Heart left ventricle (tissue), 16 donors: ENCODE measurements at regions not wholly inside any gene's neighbourhood (a gene's known extent, or its start where the extent isn't known, plus 50 kb on each side); places are given as distances from the start of the nearest gene placed in this dataset.

Experiments
- ATAC-seq, 4 donors: fragments of 200-7000 bp; cut with Tn5 transposase; one replicate each; pipeline ENCODE4 v1.9.1; 2020 to 2022; ENCODE audit warnings: moderate library complexity in 4 of 4, mild to moderate bottlenecking in 3 of 4, moderate number of reproducible peaks in 1 of 4
- DNase-seq, 5 donors: peaks; one replicate each; pipeline ENCODE4 v3.0.0-alpha.2; 2020
- H3K27ac ChIP-seq, 12 donors: fragments of 200-600 bp; sonication (generic) in 4 of 12; one replicate each; pipeline versions ENCODE4 v1.5.0 to v1.8.0; 2016 to 2022; ENCODE audit warnings: mild to moderate bottlenecking in 2 of 12
- H3K27me3 ChIP-seq, 9 donors: fragments of 200-600 bp; sonication (generic) in 2 of 9; one replicate each; pipeline versions ENCODE4 v1.5.1 to v1.8.0; 2016 to 2022; ENCODE audit warnings: mild to moderate bottlenecking in 3 of 9
- H3K36me3 ChIP-seq, 9 donors: fragments of 200-600 bp; sonication (generic) in 2 of 9; one replicate each; pipeline versions ENCODE4 v1.5.0 to v1.8.0; 2018 to 2022; ENCODE audit warnings: mild to moderate bottlenecking in 2 of 9
- H3K4me1 ChIP-seq, 12 donors: fragments of 200-600 bp; sonication (generic) in 4 of 12; one replicate each; pipeline versions ENCODE4 v1.5.0 to v1.8.0; 2016 to 2022; ENCODE audit warnings: mild to moderate bottlenecking in 3 of 12
- H3K4me3 ChIP-seq, 12 donors: fragments of 200-600 bp; sonication (generic) in 4 of 12; one replicate each; pipeline versions ENCODE4 v1.5.0 to v1.8.0; 2017 to 2022; ENCODE audit warnings: mild to moderate bottlenecking in 9 of 12, moderate library complexity in 4 of 12
- H3K9me3 ChIP-seq, 12 donors: fragments of 200-600 bp; sonication (generic) in 4 of 12; one replicate each; pipeline versions ENCODE4 v1.5.0 to v1.8.0; 2016 to 2022; ENCODE audit warnings: mild to moderate bottlenecking in 1 of 12
- POLR2A ChIP-seq, 2 donors: fragments of 450-650 bp; IDR thresholded peaks; one replicate each; pipeline ENCODE4 v1.6.1; 2017; ENCODE audit warnings: antibody characterized with exemption in 2 of 2, mild to moderate bottlenecking in 2 of 2, moderate library complexity in 2 of 2
- WGBS, 4 donors: extraction: QIAGEN DNeasy Blood & Tissue Kit in 2 of 4; methylation state at CpG; one replicate each; pipeline versions ENCODE4 v1.1.5 to v1.1.7; 2013 to 2018; 5-methylcytosine and 5-hydroxymethylcytosine counted together
- intact Hi-C, 10 donors: fragments of 100-400 bp; cut with DNase I; formaldehyde crosslinking; loops; one replicate each; pipeline versions ENCODE4 v1.11.1 to v1.14.2; 2022
- TF ChIP-seq, protein P1 (sequence below), 12 donors: fragments of 200-600 bp; sonication (generic) in 4 of 12; IDR thresholded peaks; one replicate each; pipeline versions ENCODE4 v1.5.0 to v1.8.0; 2018 to 2022; ENCODE audit warnings: antibody characterized with exemption in 12 of 12, mild to moderate bottlenecking in 5 of 12
- donor health status: ischemic (EF 13 %, LVEDD 7.1; RV severe dilation, severe dysfunction).
- donor health status: healthy with polysubstance abuse.
- donor health status: DM: no; HTN: yes; CAD: no.
- donor health status: DM: no; HTN: no; CAD: no.
- donor health status: ischemic (EF 25% LVEDD 6.9; RV normal size, moderate dysfunction).
- donor health status: ischemic (EF 25% LVEDD 5.7; RV mildly dilated, moderate dysfunction).
- donor health status: healthy.
- donor health status: DM: yes; HTN: yes; CAD: no.
- donor health status: ischemic (EF 35%, LVEDD 5.7; RV mildly dilated, moderate dysfunction).
- donor health status: nonischemic (EF 11% LVEDD 7.7; RV severe dilation, severe dysfunction).
- donor health status: DM: yes; HTN: yes; CAD: no.
- donor health status: PGD.
- donor health status: ischemic (EF 29% LVEDD 5.4; RV normal size, mild dysfunction).
- donor health status: nonischemic (EF 23%, LVEDD 6.1; RV moderate dilation, normal function).

- H3K9me3 ChIP-seq: peaks cover 0 to 7% (median 2%) of the 10 kb centered on the region in 12 donors
- H3K36me3 ChIP-seq: no peaks in the 10 kb centered on the region
- ATAC-seq (no peak), DNase-seq (no peak)
- no peak overlapping the region for H3K4me3 ChIP-seq
- H3K27me3 ChIP-seq: peaks cover 0 to 4% (median 0%) of the 10 kb centered on the region in 9 donors
- TF ChIP-seq, protein P1, sequence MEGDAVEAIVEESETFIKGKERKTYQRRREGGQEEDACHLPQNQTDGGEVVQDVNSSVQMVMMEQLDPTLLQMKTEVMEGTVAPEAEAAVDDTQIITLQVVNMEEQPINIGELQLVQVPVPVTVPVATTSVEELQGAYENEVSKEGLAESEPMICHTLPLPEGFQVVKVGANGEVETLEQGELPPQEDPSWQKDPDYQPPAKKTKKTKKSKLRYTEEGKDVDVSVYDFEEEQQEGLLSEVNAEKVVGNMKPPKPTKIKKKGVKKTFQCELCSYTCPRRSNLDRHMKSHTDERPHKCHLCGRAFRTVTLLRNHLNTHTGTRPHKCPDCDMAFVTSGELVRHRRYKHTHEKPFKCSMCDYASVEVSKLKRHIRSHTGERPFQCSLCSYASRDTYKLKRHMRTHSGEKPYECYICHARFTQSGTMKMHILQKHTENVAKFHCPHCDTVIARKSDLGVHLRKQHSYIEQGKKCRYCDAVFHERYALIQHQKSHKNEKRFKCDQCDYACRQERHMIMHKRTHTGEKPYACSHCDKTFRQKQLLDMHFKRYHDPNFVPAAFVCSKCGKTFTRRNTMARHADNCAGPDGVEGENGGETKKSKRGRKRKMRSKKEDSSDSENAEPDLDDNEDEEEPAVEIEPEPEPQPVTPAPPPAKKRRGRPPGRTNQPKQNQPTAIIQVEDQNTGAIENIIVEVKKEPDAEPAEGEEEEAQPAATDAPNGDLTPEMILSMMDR (IDR thresholded peaks at IDR 0.05): no peak
- TF ChIP-seq POLR2A (IDR thresholded peaks at IDR 0.05): no peak
- H3K27ac ChIP-seq: no peak overlapping the region
- intact Hi-C loops: no loop called here
- H3K4me1 ChIP-seq: no peaks in the 10 kb centered on the region
- WGBS, 4 donors: 40 to 55% (median 48%) methylated on average over 2 of the region's 2 CpGs
Observed at GRCh38 chr9:86676396-86676795, 270.9 kb downstream of the GAS1 start.

DNA sequence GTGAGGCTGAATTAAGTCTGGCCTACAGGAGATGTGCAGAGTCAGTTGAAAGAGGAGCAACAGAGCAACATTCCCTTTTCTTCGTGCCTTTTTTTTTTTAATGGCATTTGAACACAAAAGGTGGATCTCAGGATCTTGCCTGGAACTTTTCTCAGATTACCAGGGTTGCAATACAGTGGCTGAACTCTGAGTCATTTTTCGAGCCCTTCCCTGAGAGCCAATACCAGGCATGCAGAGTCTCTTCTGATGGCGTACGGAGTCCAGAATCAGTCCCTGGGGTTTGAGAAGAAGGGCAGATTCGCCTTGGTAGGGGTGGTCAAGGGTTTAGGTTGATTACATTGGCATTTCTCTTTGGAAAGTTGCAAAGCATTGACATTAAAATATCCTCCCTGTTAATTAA is 271.5 kb downstream of the GAS1 start:
- no peaks in the 10 kb centered on the region for H3K4me1 ChIP-seq
- no peaks in the 10 kb centered on the region for H3K36me3 ChIP-seq
- TF ChIP-seq POLR2A (IDR thresholded peaks at IDR 0.05): no peak
- TF ChIP-seq, protein P1 (IDR thresholded peaks at IDR 0.05): no peak
- H3K9me3 ChIP-seq: peaks cover 0 to 12% (median 6%) of the 10 kb centered on the region in 12 donors
- WGBS, 4 donors: 91 to 92% (median 92%) methylated on average over 5 of the region's 5 CpGs
- DNase-seq: no peak
- peaks cover 0 to 2% (median 0%) of the 10 kb centered on the region in 9 donors for H3K27me3 ChIP-seq
- intact Hi-C loops: no loop called here
- H3K27ac ChIP-seq: no peak overlapping the region
- no peak overlapping the region for H3K4me3 ChIP-seq
- ATAC-seq: no peak

DNA sequence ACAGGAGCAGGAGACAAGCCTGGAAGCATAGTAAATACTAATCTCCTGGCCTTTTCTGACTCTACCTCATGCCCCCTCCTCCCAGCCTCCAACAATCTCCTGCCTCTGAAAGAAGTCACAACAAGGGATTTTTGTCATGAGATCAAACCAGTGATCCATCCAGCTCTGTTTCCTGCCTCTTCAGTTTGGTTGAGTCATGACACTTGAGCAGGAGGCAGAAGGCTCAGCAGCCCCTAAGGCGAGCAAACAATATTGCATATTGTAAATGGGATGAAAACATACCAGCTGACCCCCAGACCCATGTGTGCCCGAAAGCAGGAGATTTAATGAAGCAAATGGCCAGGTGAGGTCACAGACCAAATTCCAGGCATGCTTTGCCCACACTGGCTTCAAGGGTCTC is 272.8 kb downstream of the GAS1 start:
- Histone ChIP-seq H3K27ac (no peak overlapping the region), H3K36me3 (no peaks in the 10 kb centered on the region), H3K9me3 (peaks cover 0 to 24% (median 8%) of the 10 kb centered on the region in 12 donors), H3K4me3 (no peak overlapping the region), H3K27me3 (no peaks in the 10 kb centered on the region), H3K4me1 (no peaks in the 10 kb centered on the region)
- no peak for TF ChIP-seq POLR2A (IDR thresholded peaks at IDR 0.05)
- TF ChIP-seq, protein P1 (IDR thresholded peaks at IDR 0.05): no peak
- intact Hi-C loops: no loop called here
- 69 to 100% (median 74%) methylated on average over 2 of the region's 2 CpGs for WGBS, 4 donors
- ATAC-seq: no peak
- no peak for DNase-seq

- no peak for ATAC-seq
- no peak for DNase-seq
- H3K27ac ChIP-seq: no peak overlapping the region
- H3K9me3 ChIP-seq: peaks cover 0 to 24% (median 8%) of the 10 kb centered on the region in 12 donors
- WGBS, 4 donors: 85 to 93% (median 88%) methylated on average over 2 of the region's 2 CpGs
- no peaks in the 10 kb centered on the region for H3K4me1 ChIP-seq
- H3K4me3 ChIP-seq: no peak overlapping the region
- TF ChIP-seq, protein P1 (IDR thresholded peaks at IDR 0.05): no peak
- no peak for TF ChIP-seq POLR2A (IDR thresholded peaks at IDR 0.05)
- H3K36me3 ChIP-seq: no peaks in the 10 kb centered on the region
- intact Hi-C loops: no loop called here
- H3K27me3 ChIP-seq: no peaks in the 10 kb centered on the region
Observed at GRCh38 chr9:86672966-86673365, 274.3 kb downstream of the GAS1 start.
